ENCODE measurements at regions not wholly inside any gene's neighbourhood (a gene's known extent, or its start where the extent isn't known, plus 50 kb on each side); places are given as distances from the start of the nearest gene placed in this dataset.

DNA sequence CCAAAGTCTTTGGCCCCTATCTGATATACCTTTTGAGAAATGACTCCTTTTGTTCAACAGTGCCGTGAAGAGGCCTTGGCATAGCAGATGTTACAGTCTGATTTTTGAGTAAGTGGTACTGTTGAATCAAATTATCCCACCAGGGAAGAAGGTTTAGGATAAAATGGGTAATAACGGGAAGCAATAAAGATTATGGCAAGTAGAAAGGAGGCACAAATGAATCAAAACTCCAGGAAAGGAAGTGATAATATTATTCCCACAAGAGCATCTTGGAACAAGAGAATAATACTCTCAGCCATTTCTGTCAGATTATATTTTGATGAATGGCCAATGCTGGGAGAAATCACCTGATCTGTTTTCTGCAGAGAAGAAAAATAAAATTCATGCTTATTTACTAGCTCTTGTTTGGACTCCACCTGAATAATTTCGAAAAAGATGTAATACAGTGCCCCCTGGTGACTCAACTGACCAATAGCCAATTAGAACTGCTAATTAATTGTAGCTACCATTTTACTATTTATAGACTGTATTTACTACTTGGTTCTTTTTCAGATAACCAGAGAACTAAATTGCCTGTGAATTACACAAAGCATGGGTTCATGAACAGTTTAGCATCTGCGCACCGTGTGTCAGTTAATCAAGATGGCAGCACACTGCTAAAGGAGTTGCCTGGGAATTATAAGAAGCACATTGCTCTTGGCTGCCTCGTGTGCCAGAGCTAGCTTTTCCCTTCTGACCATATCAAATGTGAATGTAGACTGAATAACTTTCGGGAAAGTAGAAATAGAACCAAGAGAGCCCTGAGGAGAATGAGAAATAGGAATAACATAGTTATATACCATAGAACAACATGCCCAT is 78.5 kb upstream of the TRDN start:
- 54% methylated on average over 7 of the region's 7 CpGs for WGBS
- H3K9ac ChIP-seq (ENCODE audit: low read depth in 1 of 2, low read length in 2 of 2): no peak overlapping the region
- H3K27me3 ChIP-seq (ENCODE audit: control insufficient read depth in 4 of 4, insufficient read depth in 4 of 4, low read length in 3 of 4): no peaks in the 10 kb centered on the region
- DNase-seq (ENCODE audit: low spot score): no peak
- H3K4me1 ChIP-seq (ENCODE audit: control insufficient read depth in 4 of 4, insufficient read depth in 4 of 4, low read length in 3 of 4): no peaks in the 10 kb centered on the region
- H3K36me3 ChIP-seq (ENCODE audit: control insufficient read depth in 4 of 4, insufficient read depth in 3 of 4, low read depth in 1 of 4, low read length in 3 of 4): no peaks in the 10 kb centered on the region
- TF ChIP-seq JUND (IDR thresholded peaks at IDR 0.05): no peak
- TF ChIP-seq, protein P1, sequence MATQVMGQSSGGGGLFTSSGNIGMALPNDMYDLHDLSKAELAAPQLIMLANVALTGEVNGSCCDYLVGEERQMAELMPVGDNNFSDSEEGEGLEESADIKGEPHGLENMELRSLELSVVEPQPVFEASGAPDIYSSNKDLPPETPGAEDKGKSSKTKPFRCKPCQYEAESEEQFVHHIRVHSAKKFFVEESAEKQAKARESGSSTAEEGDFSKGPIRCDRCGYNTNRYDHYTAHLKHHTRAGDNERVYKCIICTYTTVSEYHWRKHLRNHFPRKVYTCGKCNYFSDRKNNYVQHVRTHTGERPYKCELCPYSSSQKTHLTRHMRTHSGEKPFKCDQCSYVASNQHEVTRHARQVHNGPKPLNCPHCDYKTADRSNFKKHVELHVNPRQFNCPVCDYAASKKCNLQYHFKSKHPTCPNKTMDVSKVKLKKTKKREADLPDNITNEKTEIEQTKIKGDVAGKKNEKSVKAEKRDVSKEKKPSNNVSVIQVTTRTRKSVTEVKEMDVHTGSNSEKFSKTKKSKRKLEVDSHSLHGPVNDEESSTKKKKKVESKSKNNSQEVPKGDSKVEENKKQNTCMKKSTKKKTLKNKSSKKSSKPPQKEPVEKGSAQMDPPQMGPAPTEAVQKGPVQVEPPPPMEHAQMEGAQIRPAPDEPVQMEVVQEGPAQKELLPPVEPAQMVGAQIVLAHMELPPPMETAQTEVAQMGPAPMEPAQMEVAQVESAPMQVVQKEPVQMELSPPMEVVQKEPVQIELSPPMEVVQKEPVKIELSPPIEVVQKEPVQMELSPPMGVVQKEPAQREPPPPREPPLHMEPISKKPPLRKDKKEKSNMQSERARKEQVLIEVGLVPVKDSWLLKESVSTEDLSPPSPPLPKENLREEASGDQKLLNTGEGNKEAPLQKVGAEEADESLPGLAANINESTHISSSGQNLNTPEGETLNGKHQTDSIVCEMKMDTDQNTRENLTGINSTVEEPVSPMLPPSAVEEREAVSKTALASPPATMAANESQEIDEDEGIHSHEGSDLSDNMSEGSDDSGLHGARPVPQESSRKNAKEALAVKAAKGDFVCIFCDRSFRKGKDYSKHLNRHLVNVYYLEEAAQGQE (IDR thresholded peaks at IDR 0.05): no peak
- peak; percentile 43 for TF ChIP-seq CTCF (IDR thresholded peaks at IDR 0.05; ENCODE audit: low read depth, low read length, missing input control)
- no peak for TF ChIP-seq HNF4A (conservative IDR thresholded peaks at IDR 0.05)
- no peak for TF ChIP-seq SP1 (IDR thresholded peaks at IDR 0.05)
- no peak for TF ChIP-seq TAF1 (conservative IDR thresholded peaks at IDR 0.05)
- no peak for TF ChIP-seq NR2F2 (IDR thresholded peaks at IDR 0.05)
- no peak for TF ChIP-seq EGR1 (IDR thresholded peaks at IDR 0.05; ENCODE audit: low read depth in 2 of 2)
- TF ChIP-seq RAD21 (IDR thresholded peaks at IDR 0.05): peak; percentile 71 to 74
- no peak for TF ChIP-seq HNF4G (IDR thresholded peaks at IDR 0.05)
- no peak for TF ChIP-seq FOXA1 (IDR thresholded peaks at IDR 0.05)
- TF ChIP-seq FOXA2 (IDR thresholded peaks at IDR 0.05): no peak
- TF ChIP-seq RXRA (IDR thresholded peaks at IDR 0.05): no peak
- TF ChIP-seq GABPA (IDR thresholded peaks at IDR 0.05 in 1 of 2, conservative IDR thresholded peaks at IDR 0.05 in 1 of 2): no peak
- H3K4me3 ChIP-seq (ENCODE audit: low read depth in 1 of 3, low read length in 3 of 3): no peak overlapping the region
- no peak overlapping the region for H3K27ac ChIP-seq (ENCODE audit: low read depth in 1 of 2, low read length in 2 of 2)
- H3K9me3 ChIP-seq (ENCODE audit: control insufficient read depth in 4 of 4, low read length in 3 of 4): no peaks in the 10 kb centered on the region

GRCh38 chr6:123712831-123713230 is 76.1 kb upstream of the TRDN start:
- Histone ChIP-seq H3K27me3 (ENCODE audit: control insufficient read depth in 4 of 4, insufficient read depth in 4 of 4, low read length in 3 of 4) (peaks cover 0 to 3% (median under 1%) of the 10 kb centered on the region in 4 donors), H3K9me3 (ENCODE audit: control insufficient read depth in 4 of 4, low read length in 3 of 4) (no peaks in the 10 kb centered on the region), H3K4me3 (ENCODE audit: low read depth in 1 of 3, low read length in 3 of 3) (no peak overlapping the region), H3K36me3 (ENCODE audit: control insufficient read depth in 4 of 4, insufficient read depth in 3 of 4, low read depth in 1 of 4, low read length in 3 of 4) (no peaks in the 10 kb centered on the region), H3K27ac (ENCODE audit: low read depth in 1 of 2, low read length in 2 of 2) (no peak overlapping the region), H3K4me1 (ENCODE audit: control insufficient read depth in 4 of 4, insufficient read depth in 4 of 4, low read length in 3 of 4) (no peaks in the 10 kb centered on the region), H3K9ac (ENCODE audit: low read depth in 1 of 2, low read length in 2 of 2) (no peak overlapping the region)
- WGBS: 64% methylated on average over 3 of the region's 3 CpGs
- TF ChIP-seq TAF1 (conservative IDR thresholded peaks at IDR 0.05): no peak
- TF ChIP-seq YY1 (IDR thresholded peaks at IDR 0.05): no peak
- no peak for TF ChIP-seq ATF3 (IDR thresholded peaks at IDR 0.05)
- no peak for TF ChIP-seq JUND (IDR thresholded peaks at IDR 0.05)
- no peak for DNase-seq (ENCODE audit: low spot score)
